ENCODE measurements at regions not wholly inside any gene's neighbourhood (a gene's known extent, or its start where the extent isn't known, plus 50 kb on each side); places are given as distances from the start of the nearest gene placed in this dataset.
A peak's percentile ranks its signal among the peaks of the same experiment; 100 is the strongest.

DNA sequence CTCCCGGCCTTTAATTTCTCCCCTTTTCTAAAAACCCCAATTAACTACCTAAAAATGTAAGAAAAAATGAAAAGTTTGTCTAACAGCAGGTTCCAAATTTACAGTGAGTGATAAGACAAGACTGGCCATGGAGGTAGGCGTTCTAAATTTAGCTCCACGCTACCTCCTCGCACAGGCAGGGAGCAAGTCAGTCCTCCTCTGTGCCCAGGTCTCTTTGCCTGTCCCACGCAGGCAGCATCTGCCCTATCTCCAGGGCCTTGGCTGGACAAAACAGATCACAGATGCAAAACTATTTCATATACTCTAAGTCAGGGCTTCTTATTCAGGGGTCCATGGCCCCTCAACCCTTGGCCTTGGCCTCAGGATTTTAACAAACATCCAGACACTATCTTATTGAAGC lies 98.0 kb upstream of the JARID2 start:
- ChIA-PET CTCF (no interaction called here), RAD21 (ENCODE audit: low non-redundant PET in 1 of 2, low total read pairs in 2 of 2, uncharacterized antibody in 2 of 2, unreplicated experiment in 2 of 2) (no interaction called here), POLR2A (no interaction called here)
- intact Hi-C loops (cut with micrococcal nuclease), result no loop called here
- H3K9me3 ChIP-seq (ENCODE audit: control insufficient read depth in 1 of 2, insufficient read depth in 1 of 2, low read depth in 1 of 2, low read length in 2 of 2), result no peaks in the 10 kb centered on the region
- H3K9me2 ChIP-seq (ENCODE audit: insufficient read depth), result no peaks in the 10 kb centered on the region
- peak overlapping the region; percentile 65 for H2AFZ ChIP-seq (ENCODE audit: low read depth, low read length, poor library complexity, severe bottlenecking)
- H4K20me1 ChIP-seq (ENCODE audit: insufficient read depth), result no peaks in the 10 kb centered on the region
- H3K36me3 ChIP-seq (ENCODE audit: control insufficient read depth in 1 of 2, insufficient read depth in 2 of 2, low read length in 2 of 2), result no peaks in the 10 kb centered on the region
- no TSS peak for BruUV-seq (replicated peaks)
- H3K27ac ChIP-seq (ENCODE audit: low read depth, low read length), result no peak overlapping the region
- H3K4me1 ChIP-seq (ENCODE audit: control insufficient read depth in 1 of 2, insufficient read depth in 2 of 2, low read length in 2 of 2), result peaks cover 0 to 8% of the 10 kb centered on the region in 2 experiments; a peak in 1 of 4 replicates
- no peaks in the 10 kb centered on the region for H3K27me3 ChIP-seq (ENCODE audit: insufficient read depth, low read length)
- no peak for ATAC-seq
- no peaks in the 10 kb centered on the region for H3K79me2 ChIP-seq (ENCODE audit: insufficient read depth, low read length)
- no peak for DNase-seq (ENCODE audit: low read depth, low spot score)
- no peak overlapping the region for H3K4me2 ChIP-seq (ENCODE audit: low read length)
- no peak overlapping the region for H3K4me3 ChIP-seq (replicated peaks in 1 of 2; ENCODE audit: low read depth in 1 of 2, low read length in 2 of 2)
- H3K9ac ChIP-seq (ENCODE audit: low read length), result no peak overlapping the region
- TF ChIP-seq SIN3A (IDR thresholded peaks at IDR 0.05; ENCODE audit: low read depth), result no peak
- TF ChIP-seq ZNF274 (IDR thresholded peaks at IDR 0.05; ENCODE audit: low read depth, low read length), result no peak
- TF ChIP-seq, protein P1, sequence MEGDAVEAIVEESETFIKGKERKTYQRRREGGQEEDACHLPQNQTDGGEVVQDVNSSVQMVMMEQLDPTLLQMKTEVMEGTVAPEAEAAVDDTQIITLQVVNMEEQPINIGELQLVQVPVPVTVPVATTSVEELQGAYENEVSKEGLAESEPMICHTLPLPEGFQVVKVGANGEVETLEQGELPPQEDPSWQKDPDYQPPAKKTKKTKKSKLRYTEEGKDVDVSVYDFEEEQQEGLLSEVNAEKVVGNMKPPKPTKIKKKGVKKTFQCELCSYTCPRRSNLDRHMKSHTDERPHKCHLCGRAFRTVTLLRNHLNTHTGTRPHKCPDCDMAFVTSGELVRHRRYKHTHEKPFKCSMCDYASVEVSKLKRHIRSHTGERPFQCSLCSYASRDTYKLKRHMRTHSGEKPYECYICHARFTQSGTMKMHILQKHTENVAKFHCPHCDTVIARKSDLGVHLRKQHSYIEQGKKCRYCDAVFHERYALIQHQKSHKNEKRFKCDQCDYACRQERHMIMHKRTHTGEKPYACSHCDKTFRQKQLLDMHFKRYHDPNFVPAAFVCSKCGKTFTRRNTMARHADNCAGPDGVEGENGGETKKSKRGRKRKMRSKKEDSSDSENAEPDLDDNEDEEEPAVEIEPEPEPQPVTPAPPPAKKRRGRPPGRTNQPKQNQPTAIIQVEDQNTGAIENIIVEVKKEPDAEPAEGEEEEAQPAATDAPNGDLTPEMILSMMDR (IDR thresholded peaks at IDR 0.05 in 2 of 3, conservative IDR thresholded peaks at IDR 0.05 in 1 of 3; ENCODE audit: borderline replicate concordance in 1 of 3, insufficient read depth in 1 of 3, low read depth in 2 of 3, low read length in 2 of 3), result no peak

DNA sequence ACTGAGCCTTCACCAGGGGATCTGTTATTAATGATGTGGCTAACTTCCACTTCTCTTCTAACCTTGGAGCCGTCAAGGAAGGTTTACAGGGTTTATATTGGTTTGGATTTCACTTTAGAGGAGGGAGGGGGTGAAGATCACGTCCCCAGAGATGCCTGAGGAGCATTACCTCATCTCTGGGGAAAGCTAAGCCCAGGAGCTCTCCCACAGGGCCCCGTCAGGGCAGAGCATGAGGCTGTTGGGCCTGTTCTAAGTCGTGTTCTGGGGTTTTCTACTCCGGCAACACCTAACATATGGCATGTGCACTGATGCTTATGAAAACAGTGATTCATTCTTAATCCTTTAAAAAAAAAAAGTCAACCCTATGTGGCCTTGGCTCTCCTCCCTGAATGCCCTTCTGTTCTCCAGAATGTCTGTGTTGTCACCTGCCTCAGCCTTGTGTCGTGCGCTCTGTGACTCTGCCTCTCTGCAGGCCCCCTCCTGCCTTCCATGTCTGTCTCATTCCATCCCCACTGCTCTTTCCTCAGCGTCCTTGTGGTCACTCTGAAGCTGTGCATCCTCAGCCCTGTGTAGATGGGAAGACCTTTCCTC lies 97.4 kb upstream of the JARID2 start:
- peak overlapping the region; percentile 65 for H2AFZ ChIP-seq (ENCODE audit: low read depth, low read length, poor library complexity, severe bottlenecking)
- DNase-seq (ENCODE audit: low read depth, low spot score), result no peak
- BruUV-seq (replicated peaks), result no TSS peak

More for the DNA sequence above, 97.4 kb upstream of the JARID2 start:
- intact Hi-C loops (cut with micrococcal nuclease), result no loop called here
- ATAC-seq, result peak; percentile 72
- H3K79me2 ChIP-seq (ENCODE audit: insufficient read depth, low read length), result no peaks in the 10 kb centered on the region
- TF ChIP-seq, protein P1 (IDR thresholded peaks at IDR 0.05 in 2 of 3, conservative IDR thresholded peaks at IDR 0.05 in 1 of 3; ENCODE audit: borderline replicate concordance in 1 of 3, insufficient read depth in 1 of 3, low read depth in 2 of 3, low read length in 2 of 3), result 0 out of 6 replicates have a peak, but pooled peaks of 1 of the 3 experiments have one; percentile 7
- TF ChIP-seq YY1 (IDR thresholded peaks at IDR 0.05; ENCODE audit: extremely low read depth, insufficient replicate concordance, low read depth, low read length), result no peak
- H3K36me3 ChIP-seq (ENCODE audit: control insufficient read depth in 1 of 2, insufficient read depth in 2 of 2, low read length in 2 of 2), result no peaks in the 10 kb centered on the region
- no peak overlapping the region for H3K4me3 ChIP-seq (replicated peaks in 1 of 2; ENCODE audit: low read depth in 1 of 2, low read length in 2 of 2)
- H3K9me3 ChIP-seq (ENCODE audit: control insufficient read depth in 1 of 2, insufficient read depth in 1 of 2, low read depth in 1 of 2, low read length in 2 of 2), result no peaks in the 10 kb centered on the region
- no peak overlapping the region for H3K4me2 ChIP-seq (ENCODE audit: low read length)
- no peaks in the 10 kb centered on the region for H3K9me2 ChIP-seq (ENCODE audit: insufficient read depth)
- peaks cover 0 to 8% of the 10 kb centered on the region in 2 experiments; a peak in 1 of 4 replicates for H3K4me1 ChIP-seq (ENCODE audit: control insufficient read depth in 1 of 2, insufficient read depth in 2 of 2, low read length in 2 of 2)
- no peaks in the 10 kb centered on the region for H3K27me3 ChIP-seq (ENCODE audit: insufficient read depth, low read length)
- no peak overlapping the region for H3K9ac ChIP-seq (ENCODE audit: low read length)
- ChIA-PET POLR2A (no interaction called here), CTCF (no interaction called here), RAD21 (ENCODE audit: low non-redundant PET in 1 of 2, low total read pairs in 2 of 2, uncharacterized antibody in 2 of 2, unreplicated experiment in 2 of 2) (no interaction called here)
- H4K20me1 ChIP-seq (ENCODE audit: insufficient read depth), result no peaks in the 10 kb centered on the region
- H3K27ac ChIP-seq (ENCODE audit: low read depth, low read length), result no peak overlapping the region

All from HCT116 (cell line).